Nucleus accumbens (tissue), 56 donors: ENCODE measurements at regions not wholly inside any gene's neighbourhood (a gene's known extent, or its start where the extent isn't known, plus 50 kb on each side); places are given as distances from the start of the nearest gene placed in this dataset.
A peak's percentile ranks its signal among the peaks of the same experiment; 100 is the strongest.

Source experiments
- DNase-seq, 56 donors: peaks; one replicate each; lab custom pipeline; 2025; lab: John Stamatoyannopoulos, UW

DNA sequence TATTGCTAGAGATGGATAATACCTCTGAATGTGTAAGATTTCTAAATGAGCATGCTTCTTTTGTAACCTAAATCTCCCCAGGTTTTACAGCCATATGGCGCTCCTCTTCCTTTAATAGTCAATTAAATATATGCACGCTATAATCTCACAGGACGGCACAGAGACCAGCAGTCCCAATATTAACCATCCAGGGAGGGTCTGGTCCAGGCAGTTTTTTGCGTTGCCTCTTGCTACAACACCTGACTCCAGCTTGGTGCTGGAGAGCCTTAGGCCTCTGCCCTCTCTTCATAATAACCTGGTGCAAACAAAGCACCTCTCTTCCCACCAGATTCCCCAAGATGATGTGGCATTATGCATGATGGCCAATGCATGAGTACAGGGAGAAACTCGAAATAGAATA lies 183.4 kb downstream of the LY86 start:
- DNase-seq: no peak

DNA sequence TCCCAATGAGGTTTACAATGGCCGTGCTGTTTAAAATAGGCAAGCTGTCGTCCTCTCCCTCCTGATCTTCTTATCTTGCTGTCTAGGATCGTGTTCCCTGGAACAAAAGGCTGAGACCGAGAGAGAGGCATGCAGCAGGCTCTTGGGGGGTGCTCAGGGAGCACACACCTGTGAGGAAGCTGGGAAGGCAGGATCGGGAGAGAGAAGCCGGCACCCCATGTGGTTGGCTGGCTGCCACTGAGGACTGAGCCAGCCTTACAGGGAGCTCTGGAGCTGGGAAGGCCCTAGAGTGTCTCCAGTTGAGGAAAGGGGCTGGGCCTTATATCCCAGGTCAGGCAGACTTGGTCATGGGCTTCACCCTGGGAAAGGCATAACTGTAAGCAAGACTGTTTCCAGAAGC lies 184.2 kb downstream of the LY86 start:
- DNase-seq: no peak

DNA sequence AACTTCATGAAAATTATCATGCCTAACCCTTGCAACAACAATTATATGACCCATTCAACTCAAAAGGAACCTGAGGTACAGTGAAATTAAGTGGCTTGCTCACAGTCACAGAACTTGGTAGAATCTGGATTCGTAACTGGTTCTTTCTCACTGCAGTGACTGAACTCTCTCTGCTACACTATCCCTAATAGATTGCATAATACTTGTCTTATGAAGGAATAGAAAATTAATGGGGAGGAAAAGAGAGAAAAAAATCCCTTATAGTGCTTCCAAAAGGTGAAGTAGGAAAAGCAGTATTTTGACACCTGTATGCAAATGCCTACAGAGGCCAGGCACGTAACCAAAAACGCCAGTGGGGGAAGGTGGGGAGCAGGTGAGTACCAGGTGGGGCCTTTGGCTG lies 186.6 kb downstream of the LY86 start:
- no peak for DNase-seq

DNA sequence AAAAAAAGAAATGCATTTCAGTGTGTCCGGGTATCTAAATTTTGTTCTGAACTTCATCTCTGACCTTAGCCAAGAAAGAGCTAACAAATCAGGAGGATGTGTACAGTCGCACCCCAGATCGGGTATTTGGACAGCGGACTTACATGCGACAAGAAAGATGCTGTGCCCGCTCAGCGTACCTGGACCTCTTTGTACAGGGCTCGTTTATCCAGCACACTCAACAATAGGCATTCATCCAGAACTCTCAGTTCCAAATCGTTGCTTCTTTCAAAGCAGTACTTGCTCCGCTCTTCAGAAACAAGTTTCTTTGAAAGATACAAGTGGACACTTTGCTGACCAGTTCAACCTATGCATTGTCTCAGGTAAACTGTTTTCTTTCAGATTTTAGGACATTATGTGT lies 191.7 kb downstream of the LY86 start:
- no peak for DNase-seq

DNA sequence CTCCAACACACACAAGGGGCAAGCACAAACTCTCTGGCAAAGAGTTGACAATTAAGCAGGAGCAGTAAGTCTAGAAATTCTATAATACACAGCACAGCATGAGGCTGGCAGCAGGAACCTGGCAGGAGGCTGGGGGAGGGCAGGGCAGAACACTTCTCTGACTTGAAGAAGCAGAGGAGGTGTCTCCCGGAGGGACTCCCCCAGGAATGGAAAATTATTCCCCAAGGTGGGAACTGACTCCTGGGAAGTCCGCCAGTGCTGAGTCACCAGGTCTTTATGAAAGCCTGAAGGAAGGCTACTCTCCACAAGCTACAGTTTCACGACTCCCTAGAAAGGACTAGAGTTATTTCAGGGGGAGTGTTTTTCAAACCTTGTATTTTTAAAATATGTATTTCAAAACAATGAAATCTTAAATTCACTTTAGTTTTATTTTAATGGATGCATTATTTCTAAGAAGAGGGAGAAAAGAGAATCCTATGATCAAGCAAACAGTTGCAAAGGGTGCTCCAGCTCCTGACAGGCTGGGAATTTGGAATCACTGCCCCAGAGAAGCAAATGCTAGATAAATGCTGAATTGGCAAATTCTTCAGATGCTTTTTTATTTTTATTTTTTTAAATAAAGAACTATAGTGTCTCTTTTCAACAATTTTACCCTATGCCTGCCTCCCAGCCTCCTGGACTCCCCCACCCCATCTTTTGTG lies 192.8 kb downstream of the LY86 start:
- peak in 2 of 56 donors; percentile 18 to 30 for DNase-seq

DNA sequence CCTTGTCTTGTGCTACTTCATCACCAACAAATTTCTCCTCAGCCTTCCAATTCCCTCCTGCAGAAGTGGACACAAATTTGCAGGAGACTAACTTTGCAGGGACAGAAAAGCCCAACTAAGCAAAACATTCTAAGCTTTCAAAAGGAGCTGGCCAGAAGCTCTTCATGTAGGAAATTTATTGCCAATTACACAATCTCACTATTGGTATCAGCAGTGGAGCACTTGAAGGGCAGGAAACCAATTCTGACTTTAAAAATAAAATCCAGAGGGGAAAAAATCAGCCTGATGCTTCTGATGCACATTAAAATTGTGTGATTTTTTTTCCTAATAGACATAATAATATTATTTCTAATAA lies 193.3 kb downstream of the LY86 start:
- DNase-seq: no peak

DNA sequence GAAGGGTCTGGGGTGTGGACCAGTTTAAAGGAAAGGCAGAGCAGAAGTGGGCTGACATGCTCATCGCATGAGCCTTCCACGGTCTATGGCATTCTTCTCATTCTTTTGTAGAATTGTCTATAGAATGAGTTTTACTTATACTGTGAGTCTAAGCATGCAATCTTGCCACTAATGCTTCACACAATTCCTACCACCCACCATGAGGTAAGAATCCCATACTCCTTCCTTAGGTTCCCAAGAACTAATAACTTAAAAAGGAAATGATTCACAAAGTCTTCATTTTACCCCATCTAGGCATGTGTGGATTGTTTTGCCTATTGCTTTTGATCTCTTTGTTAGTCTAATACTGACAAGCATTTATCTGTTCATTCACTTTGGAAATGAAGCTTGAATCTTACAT lies 195.2 kb downstream of the LY86 start:
- DNase-seq: no peak

DNA sequence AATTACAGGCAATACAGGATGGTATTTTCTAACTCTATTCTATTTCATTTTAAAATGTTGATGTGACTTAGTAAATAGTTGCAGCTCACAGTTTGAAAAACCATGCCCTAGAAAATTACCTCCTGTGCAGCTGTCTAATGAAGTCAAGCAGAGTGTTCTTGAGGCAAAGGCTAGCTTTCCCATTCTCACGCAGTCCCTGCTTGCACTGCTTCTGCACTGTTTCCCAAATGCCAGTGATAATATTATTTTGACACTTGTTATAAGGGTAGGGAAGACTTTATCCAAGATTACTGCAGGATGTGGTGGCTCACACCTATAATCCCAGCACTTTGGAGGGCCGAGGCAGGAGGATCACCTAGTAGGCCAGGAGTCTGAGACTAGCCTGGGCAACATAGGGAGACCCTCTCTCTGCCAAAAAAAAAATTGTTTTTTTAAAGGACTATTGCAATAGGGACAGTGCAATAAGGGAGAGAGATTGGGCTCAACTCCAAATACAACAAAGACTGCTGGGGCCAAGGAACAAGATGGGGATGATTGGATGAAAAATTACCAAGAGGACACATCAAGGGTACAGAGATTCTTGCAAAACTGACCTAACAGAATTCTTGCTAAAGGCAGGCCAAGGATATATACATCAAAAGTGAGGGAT lies 196.1 kb downstream of the LY86 start:
- no peak for DNase-seq

DNA sequence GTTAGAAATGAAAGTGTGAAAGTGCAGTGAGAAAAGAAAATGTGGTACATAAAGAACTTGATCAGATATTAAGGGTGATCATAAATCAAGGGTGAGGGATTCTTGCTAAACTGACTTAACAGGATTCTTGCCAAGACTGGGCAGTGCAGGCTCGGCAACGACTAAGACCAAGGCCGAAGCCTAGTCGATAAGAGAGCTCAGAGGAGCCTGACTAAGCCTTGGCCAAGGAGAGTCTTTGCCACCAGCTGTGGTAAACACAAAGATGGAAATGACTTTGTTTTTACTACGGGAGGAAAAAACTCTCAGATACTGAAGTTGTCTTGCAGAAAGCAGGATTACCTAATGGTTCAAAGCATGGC lies 196.6 kb downstream of the LY86 start:
- DNase-seq: no peak

DNA sequence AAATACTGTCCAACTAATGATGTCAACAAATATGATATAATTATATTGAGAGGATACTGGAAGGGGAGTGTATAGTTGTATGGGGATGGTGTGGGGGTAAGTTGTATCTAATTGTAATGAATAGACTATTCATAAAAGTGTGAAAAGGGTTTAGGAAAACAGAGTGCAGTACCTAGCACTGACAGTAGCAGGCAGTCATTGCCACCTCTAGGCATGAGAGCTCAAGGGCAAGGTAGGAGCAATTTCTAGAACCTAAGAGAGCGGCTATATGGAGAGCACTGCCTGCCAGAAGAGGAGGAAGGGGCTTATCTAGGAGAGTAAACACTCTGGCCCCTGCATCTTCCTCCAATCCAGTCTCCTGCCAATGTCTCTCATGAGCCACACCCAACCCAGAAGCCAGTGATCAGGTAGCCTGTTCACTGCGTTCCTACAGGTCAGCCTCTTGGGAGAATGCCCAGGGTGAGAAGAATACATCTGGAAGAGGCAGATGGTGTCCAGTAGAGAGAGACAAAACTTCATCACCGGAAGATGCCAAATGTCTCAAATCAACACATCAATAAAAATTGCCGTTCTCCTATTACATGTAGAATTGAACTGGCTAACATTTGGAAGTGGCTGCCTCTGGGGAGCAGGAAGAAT lies 200.0 kb downstream of the LY86 start:
- no peak for DNase-seq

DNA sequence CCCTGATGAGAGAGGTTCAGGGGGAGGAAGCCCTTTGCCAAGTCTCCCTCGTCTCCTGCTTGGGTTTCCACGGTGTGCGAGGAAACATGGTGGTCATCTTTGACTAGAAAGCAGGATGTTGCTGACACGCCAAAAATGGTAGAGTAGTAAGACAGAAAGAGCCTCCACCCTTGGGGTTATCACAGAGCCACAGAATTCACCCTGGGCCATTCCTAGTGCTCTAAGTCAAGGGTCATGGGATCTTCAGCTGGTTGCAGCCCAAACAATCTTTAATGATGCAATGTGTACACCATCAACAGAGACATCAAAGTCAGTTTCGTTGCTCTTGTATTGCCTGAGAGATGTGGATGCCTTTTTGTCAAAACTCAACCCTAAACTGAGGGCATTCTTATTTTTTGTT lies 201.9 kb downstream of the LY86 start:
- DNase-seq: no peak

DNA sequence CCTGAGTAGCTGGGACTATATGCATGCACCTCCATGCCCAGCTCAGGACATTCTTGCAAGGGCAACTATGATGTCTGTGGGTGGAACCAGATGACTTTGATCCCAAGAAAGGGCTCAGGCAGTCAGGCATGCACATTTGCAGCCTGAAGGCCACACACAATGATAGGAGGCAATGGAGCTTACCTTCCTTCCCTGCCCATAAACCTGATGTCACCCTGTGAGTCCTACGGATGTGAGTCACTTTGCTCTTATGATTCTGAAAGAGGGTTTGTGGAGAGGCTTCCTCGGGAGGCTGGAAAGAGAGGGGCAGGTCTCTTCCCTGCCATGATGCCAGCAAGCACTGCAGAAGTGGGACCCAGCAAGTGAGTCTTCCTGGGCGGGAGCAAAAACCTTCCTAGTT lies 202.4 kb downstream of the LY86 start:
- no peak for DNase-seq

DNA sequence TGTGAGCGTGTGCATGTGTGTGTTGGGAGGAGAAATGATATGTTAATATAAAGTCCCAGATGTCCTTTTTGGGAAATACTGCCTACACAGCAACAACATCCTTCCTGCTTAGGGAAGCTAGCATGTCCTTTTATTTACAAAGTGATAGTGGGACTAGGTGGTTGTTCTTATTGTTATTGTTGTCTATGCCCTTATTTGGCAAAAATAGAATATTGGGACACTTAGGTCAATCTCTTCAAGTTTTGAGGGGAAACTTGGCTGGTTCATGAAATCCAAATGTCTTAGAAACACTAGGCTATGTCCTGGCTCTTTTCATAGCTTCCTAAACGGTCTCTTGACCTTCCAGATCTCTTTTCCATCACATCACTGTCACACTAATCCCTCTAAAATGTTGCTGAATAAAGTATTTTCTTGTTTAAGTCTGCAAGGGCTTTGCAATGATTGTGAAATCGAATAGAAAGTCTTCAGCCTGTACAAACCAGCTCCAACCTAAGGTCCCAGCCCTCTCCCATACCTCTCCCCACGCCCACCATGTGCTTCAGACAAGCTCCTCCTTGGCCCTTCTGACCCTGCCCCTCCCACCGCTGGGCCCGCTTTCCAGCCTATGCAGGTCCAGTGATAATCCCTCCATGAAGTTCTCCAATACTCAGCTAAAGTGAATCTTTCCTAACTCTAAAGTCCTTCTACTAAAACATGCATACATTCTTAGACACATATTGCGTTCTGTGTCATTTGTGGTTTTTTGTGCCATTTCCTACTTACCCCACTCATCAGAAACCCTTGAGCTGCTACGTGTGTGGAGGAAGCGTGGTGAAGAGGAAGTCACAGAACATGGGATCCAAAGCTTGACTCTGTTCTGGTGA lies 205.1 kb downstream of the LY86 start:
- no peak for DNase-seq

DNA sequence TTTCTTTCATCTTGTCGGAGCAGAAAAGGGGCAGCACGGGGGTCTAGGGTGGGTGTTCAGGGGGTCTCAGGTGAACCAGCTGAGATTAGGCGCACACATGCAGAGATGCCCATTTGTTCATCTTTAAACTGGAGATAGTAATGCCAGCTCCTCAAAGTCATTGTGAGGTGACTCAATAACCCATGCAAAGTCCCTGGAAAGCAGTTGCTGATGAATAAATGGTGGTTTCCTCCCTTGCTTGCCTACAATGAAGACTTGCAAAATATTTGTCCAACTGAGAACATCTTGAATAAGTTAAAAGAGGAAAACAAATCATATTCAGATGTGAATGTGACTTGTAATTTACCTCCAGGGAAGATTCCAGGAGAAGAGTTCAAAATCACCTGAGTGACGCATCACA lies 206.9 kb downstream of the LY86 start:
- DNase-seq: no peak

DNA sequence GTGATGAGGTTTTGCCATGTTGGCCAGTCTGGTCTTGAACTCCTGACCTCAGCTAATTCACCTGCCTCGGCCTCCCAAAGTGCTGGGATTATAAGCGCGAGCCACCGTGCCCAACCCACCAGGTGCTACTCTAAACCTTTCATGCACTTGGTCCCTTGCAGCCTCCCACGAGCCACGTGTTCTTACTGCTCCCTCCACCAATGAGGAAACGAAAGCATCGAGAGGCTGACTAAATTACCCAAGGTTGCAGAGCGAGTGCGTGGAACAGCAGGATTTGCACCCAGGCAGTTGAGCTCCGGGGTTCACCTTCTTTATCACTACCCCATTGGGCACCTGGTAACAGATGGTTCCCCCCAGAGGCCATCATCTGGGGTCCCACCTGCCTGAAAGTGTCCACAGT lies 208.3 kb downstream of the LY86 start:
- no peak for DNase-seq

DNA sequence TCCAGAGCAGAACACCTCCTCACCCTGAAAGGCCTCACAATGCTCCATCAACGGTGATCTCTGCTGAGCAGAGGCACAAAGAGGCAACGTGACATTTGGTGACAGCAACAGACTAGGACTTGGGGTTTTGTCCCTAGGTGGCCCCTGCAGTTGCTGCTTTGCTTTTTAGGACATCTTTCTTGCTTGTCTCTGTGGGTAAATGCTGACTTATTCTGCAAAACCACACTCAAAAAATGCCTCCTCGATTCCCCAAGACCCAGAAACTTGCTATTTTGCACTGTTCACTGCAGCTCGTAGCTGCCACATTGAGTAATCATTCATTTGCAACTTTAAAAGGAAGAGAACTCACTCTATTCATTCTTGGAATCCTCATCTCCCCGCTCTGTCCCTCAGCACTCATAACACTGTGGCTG lies 209.9 kb downstream of the LY86 start:
- DNase-seq: no peak

DNA sequence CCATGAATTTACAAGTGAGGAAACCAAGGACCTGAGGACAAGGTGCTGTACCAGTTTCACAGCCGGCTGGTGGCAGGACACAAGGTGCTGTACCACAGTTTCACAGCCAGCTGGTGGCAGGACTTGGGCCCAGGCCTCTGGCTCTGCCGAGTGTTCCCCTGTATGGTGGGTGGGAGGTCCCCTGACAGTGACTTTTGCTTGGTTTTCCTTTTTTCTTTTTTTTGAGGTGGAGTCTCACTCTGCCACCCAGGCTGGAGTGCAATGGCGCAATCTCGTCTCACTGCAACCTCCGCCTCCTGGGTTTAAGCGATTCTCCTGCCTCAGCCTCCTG lies 212.4 kb downstream of the LY86 start:
- no peak for DNase-seq

DNA sequence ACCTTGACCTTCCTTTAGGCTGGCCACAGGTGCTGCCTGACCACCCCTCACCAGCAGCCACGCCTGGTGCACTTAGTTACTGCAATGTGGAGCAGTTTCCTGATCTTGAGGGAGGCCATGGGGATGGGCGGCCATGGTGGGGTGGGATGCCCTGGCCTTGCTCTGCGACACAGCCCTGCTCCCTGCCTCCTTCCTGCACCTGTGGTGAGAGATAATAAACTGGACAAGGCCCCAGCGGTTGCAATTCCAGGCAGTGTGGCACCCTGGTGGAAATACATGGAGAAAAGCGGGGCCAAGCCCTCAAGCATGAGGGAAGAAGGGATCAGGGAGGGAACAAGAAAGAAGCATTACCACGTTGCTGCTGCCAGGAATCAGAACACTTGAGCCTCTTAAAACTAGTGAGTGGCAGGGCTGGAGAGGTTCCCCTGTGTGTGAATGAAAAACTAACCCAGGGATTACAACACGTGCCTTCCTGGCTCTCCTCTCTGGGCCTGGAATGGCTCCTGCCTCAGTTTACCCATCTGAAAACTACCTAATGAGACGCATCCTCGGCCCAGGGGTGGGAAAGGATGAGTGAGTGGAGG lies 213.2 kb downstream of the LY86 start:
- no peak for DNase-seq

DNA sequence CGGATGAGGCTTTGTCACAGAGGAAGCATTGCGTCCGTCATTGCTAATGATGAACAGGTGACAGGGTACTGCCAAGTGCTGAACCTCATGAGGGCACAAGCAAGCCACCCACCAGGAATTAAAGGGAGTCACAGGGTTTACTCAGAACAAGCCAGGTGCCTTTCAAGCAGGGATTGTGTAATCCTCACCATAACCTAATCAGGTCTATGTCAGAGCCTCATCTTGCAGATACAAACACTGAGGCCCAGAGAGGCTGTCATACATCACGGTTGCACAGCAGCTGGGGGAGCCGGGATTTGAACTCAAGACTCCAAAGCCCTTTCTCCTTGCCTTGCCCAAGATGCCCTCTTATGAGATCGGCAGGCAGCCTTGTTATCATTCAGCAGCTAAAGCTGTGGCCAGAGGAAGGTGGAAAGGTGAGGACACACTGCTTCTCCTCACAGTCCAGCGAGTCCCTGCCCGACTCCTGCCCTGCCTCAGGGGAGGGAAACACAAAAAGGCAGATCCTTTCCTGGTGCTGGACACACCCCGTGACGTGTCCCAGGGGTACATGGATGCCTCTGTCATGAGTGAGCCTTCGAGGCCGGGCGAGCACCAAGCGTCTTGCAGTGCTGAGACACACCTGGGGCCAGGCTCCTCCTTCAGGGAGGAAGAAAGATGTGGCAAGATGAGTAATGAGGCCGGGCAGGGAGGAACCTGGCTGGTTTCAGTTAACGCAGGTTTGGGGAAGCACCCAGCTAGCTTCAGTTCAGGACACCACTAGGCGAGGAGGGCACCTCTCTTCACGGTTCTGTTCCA lies 214.9 kb downstream of the LY86 start:
- DNase-seq: no peak
